H9 (cell line): ENCODE measurements at regions not wholly inside any gene's neighbourhood (a gene's known extent, or its start where the extent isn't known, plus 50 kb on each side); places are given as distances from the start of the nearest gene placed in this dataset.

ENCODE experiments used
- DNase-seq: peaks from one replicate; pipeline ENCODE4 v3.0.0-alpha.2; 2017
- H2AFZ ChIP-seq: one replicate; pipeline ENCODE4 v1.6.1; 2013; ENCODE audit warnings: mild to moderate bottlenecking, low read length, control low read depth, moderate library complexity
- H2AK5ac ChIP-seq: 2 replicates; pipeline ENCODE4 v1.6.1; 2013; ENCODE audit warnings: low read length, control low read depth, mixed read lengths; ENCODE audit not compliant: insufficient read length
- H2BK120ac ChIP-seq: one replicate; pipeline ENCODE4 v1.6.1; 2013; ENCODE audit warnings: low read depth, mild to moderate bottlenecking, low read length, control low read depth, inconsistent platforms; ENCODE audit not compliant: poor library complexity, severe bottlenecking
- H2BK12ac ChIP-seq: 2 replicates; pipeline ENCODE4 v1.6.1; 2013; ENCODE audit warnings: low read length, control low read depth, mixed read lengths, low read depth; ENCODE audit not compliant: insufficient read length
- H2BK15ac ChIP-seq: 2 replicates; pipeline ENCODE4 v1.6.1; 2013; ENCODE audit warnings: low read depth, low read length, control low read depth
- H2BK20ac ChIP-seq: one replicate; pipeline ENCODE4 v1.6.1; 2013; ENCODE audit warnings: low read depth, mild to moderate bottlenecking, low read length, control low read depth, inconsistent platforms; ENCODE audit not compliant: poor library complexity, severe bottlenecking
- H2BK5ac ChIP-seq: 2 replicates; pipeline ENCODE4 v1.6.1; 2013; ENCODE audit warnings: low read length, control low read depth, mixed read lengths; ENCODE audit not compliant: insufficient read length
- H3K14ac ChIP-seq: 2 replicates; pipeline ENCODE4 v1.6.1; 2013; ENCODE audit warnings: low read length, control low read depth; ENCODE audit not compliant: insufficient read depth
- H3K18ac ChIP-seq: 2 replicates; pipeline ENCODE4 v1.6.1; 2013; ENCODE audit warnings: low read depth, mild to moderate bottlenecking, mixed read lengths, low read length, control low read depth; ENCODE audit not compliant: insufficient read length
- H3K23ac ChIP-seq: 2 replicates; pipeline ENCODE4 v1.6.1; 2013; ENCODE audit warnings: low read length, control low read depth, mixed read lengths, low read depth; ENCODE audit not compliant: insufficient read length
- H3K23me2 ChIP-seq: 2 replicates; pipeline ENCODE4 v1.6.1; 2013; ENCODE audit warnings: low read depth, mild to moderate bottlenecking, mixed read lengths, low read length, control low read depth; ENCODE audit not compliant: insufficient read length, poor library complexity, severe bottlenecking
- H3K27ac ChIP-seq: 2 replicates; pipeline ENCODE4 v1.5.1; 2013; ENCODE audit warnings: low read length, control low read depth, mixed read lengths, low read depth; ENCODE audit not compliant: insufficient read length
- H3K27me3 ChIP-seq: 2 replicates; pipeline ENCODE4 v1.6.1; 2013; ENCODE audit warnings: low read length, control low read depth, inconsistent platforms; ENCODE audit not compliant: insufficient read depth
- H3K4ac ChIP-seq: 2 replicates; pipeline ENCODE4 v1.6.1; 2013; ENCODE audit warnings: low read depth, mild to moderate bottlenecking, control low read depth, inconsistent platforms, low read length, moderate library complexity
- H3K4me1 ChIP-seq: 2 replicates; pipeline ENCODE4 v1.6.1; 2013; ENCODE audit warnings: low read length, control low read depth, inconsistent platforms; ENCODE audit not compliant: insufficient read depth
- H3K4me2 ChIP-seq: 2 replicates; pipeline ENCODE4 v1.6.1; 2013; ENCODE audit warnings: low read length, control low read depth, mixed read lengths; ENCODE audit not compliant: insufficient read length, insufficient read depth
- H3K56ac ChIP-seq: 2 replicates; pipeline ENCODE4 v1.6.1; 2013; ENCODE audit warnings: low read depth, mild to moderate bottlenecking, mixed read lengths, low read length, control low read depth; ENCODE audit not compliant: insufficient read length
- H3K79me1 ChIP-seq: 2 replicates; pipeline ENCODE4 v1.6.1; 2013; ENCODE audit warnings: low read depth, mild to moderate bottlenecking, moderate library complexity, low read length, control low read depth, inconsistent platforms; ENCODE audit not compliant: insufficient read depth, poor library complexity, severe bottlenecking
- H3K79me2 ChIP-seq: 2 replicates; pipeline ENCODE4 v1.6.1; 2013; ENCODE audit warnings: low read length, control low read depth, inconsistent platforms; ENCODE audit not compliant: insufficient read depth
- H3K9ac ChIP-seq: 2 replicates; pipeline ENCODE4 v1.6.1; 2013; ENCODE audit warnings: low read length, control low read depth, mixed read lengths; ENCODE audit not compliant: insufficient read length; ENCODE audit errors: extremely low read depth
- H3K9me3 ChIP-seq: one replicate; pipeline ENCODE4 v1.6.1; 2013; ENCODE audit warnings: low read depth, low read length, inconsistent platforms; ENCODE audit not compliant: control insufficient read depth
- H3T11ph ChIP-seq: one replicate; pipeline ENCODE4 v1.6.1; 2013; ENCODE audit warnings: mild to moderate bottlenecking, low read length, control low read depth, inconsistent platforms
- H4K20me1 ChIP-seq: one replicate; pipeline ENCODE4 v1.6.1; 2013; ENCODE audit not compliant: control insufficient read depth, insufficient read length, insufficient read depth
- H4K5ac ChIP-seq: 2 replicates; pipeline ENCODE4 v1.6.1; 2013; ENCODE audit warnings: low read depth, mild to moderate bottlenecking, mixed read lengths, low read length, control low read depth; ENCODE audit not compliant: insufficient read length
- H4K8ac ChIP-seq: replicated peaks from 2 replicates; pipeline ENCODE4 v1.6.1; 2013; ENCODE audit warnings: low read length, control low read depth, mixed read lengths, low read depth; ENCODE audit not compliant: insufficient read length
- H4K91ac ChIP-seq: 2 replicates; pipeline ENCODE4 v1.6.1; 2013; ENCODE audit warnings: low read depth, mild to moderate bottlenecking, moderate library complexity, mixed read lengths, low read length, control low read depth; ENCODE audit not compliant: insufficient read length
- H3K27ac Mint-ChIP-seq, 3 experiments: 2 replicates in 2 of 3; 3 replicates in 1 of 3; pipeline ENCODE4 v1.8.0; 2020 to 2021; ENCODE audit warnings: mixed read lengths in 3 of 3, mild to moderate bottlenecking in 1 of 3, moderate library complexity in 1 of 3
- H3K27me3 Mint-ChIP-seq: 2 replicates; pipeline ENCODE4 v1.8.0; 2021; ENCODE audit warnings: low read depth, mild to moderate bottlenecking, moderate library complexity, mixed read lengths
- H3K36me3 Mint-ChIP-seq, 3 experiments: 2 replicates in 2 of 3; 3 replicates in 1 of 3; pipeline ENCODE4 v1.8.0; 2020 to 2021; ENCODE audit warnings: low read depth in 3 of 3, mixed read lengths in 3 of 3; ENCODE audit not compliant: insufficient read depth in 1 of 3
- H3K4me1 Mint-ChIP-seq, 2 experiments: 2 replicates each; pipeline ENCODE4 v1.8.0; 2020; ENCODE audit warnings: mixed read lengths in 2 of 2
- H3K4me3 Mint-ChIP-seq, 2 experiments: 2 replicates in 1 of 2; 3 replicates in 1 of 2; pipeline ENCODE4 v1.8.0; 2020 to 2021; ENCODE audit warnings: mild to moderate bottlenecking in 2 of 2, mixed read lengths in 2 of 2, moderate library complexity in 1 of 2
- H3K9me3 Mint-ChIP-seq, 2 experiments: 2 replicates in 1 of 2; 3 replicates in 1 of 2; pipeline ENCODE4 v1.8.0; 2020; ENCODE audit warnings: mild to moderate bottlenecking in 2 of 2, mixed read lengths in 2 of 2, moderate library complexity in 1 of 2
- WGBS: extraction: QIAGEN DNeasy Blood & Tissue Kit; methylation state at CpG from one replicate; pipeline ENCODE4 v1.1.7; 2013; ENCODE audit warnings: missing lambda C conversion rate, low lambda C conversion rate, mixed read lengths; ENCODE audit not compliant: insufficient read length; ENCODE audit errors: extremely low coverage; 5-methylcytosine and 5-hydroxymethylcytosine counted together
- TF ChIP-seq, protein P1 (sequence below): fragments of 200-600 bp; sonication (generic); conservative IDR thresholded peaks from 3 replicates; pipeline ENCODE4 v1.8.0; 2021; ENCODE audit warnings: antibody characterized with exemption, mild to moderate bottlenecking

DNA sequence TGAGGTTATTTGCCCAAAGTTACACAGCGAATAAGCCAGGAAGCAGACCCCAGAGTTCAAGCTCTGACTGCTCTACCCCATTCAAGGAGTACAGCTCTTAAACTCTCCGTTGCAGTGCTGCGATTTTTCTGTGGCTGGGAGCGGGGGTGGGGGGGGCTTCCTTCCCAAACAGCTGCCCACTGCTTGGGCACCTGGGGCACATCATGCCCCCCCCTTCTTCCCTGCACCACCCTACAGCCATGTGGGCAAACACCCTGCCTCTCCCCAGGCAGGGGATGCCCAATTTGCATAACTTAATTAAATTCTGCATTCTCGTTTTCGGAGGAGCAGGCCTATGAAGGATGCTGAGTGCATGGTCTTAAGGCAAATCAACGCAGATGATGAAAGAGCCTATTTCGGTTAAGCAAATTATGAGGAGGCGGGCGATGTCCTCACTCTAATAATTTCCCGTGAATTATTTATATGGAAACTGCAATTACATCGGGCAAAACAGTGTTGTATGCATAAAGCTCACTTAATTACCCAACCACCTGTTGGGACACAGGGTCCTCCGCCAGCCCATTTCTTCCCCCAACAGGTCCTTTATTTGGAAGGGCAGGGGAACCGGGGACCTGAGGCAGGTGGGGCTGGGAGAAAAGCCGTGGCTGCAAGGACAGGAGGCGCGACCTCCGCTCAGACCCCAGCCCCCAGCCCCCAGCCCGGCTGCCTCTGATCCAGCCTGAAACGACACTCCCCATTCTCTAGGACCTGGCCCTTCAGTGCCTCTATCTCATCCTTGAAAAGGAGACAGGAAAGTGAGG, 610.5 kb downstream of the BUD13 start:
- Mint-ChIP-seq H3K4me3 (no peak overlapping the region; a peak in 1 of 5 replicates), H3K27ac (no peak overlapping the region), H3K4me1 (peaks cover 4 to 20% of the 10 kb centered on the region in 2 experiments), H3K36me3 (no peaks in the 10 kb centered on the region), H3K9me3 (no peaks in the 10 kb centered on the region), H3K27me3 (no peaks in the 10 kb centered on the region; the same call in 1 of the 2 replicates)
- Histone ChIP-seq H2BK12ac (peak overlapping the region; percentile 47), H4K5ac (no peak overlapping the region), H2AFZ (no peak overlapping the region), H2BK120ac (peak overlapping the region; percentile 16), H2BK15ac (no peak overlapping the region), H2BK5ac (no peak overlapping the region), H2AK5ac (no peak overlapping the region), H3K14ac (peak overlapping the region; percentile 45; the same call in 1 of the 2 replicates), H3K9ac (no peak overlapping the region), H4K20me1 (no peaks in the 10 kb centered on the region), H3K9me3 (no peaks in the 10 kb centered on the region), H2BK20ac (no peak overlapping the region), H3K79me1 (no peaks in the 10 kb centered on the region), H4K8ac (no peak overlapping the region), H3K4me1 (no peaks in the 10 kb centered on the region), H3K27me3 (no peaks in the 10 kb centered on the region), H3K56ac (no peak overlapping the region), H3K79me2 (no peaks in the 10 kb centered on the region), H3K18ac (peak overlapping the region; percentile 57), H3K27ac (no peak overlapping the region), H3K23ac (no peak overlapping the region), H3K4ac (no peak overlapping the region; the same call in 1 of the 2 replicates), H4K91ac (peak overlapping the region; percentile 51), H3T11ph (no peak overlapping the region), H3K4me2 (no peak overlapping the region), H3K23me2 (no peaks in the 10 kb centered on the region)
- WGBS: no CpG with 5 or more reads among the region's 20 CpGs
- DNase-seq: no peak
- TF ChIP-seq, protein P1, sequence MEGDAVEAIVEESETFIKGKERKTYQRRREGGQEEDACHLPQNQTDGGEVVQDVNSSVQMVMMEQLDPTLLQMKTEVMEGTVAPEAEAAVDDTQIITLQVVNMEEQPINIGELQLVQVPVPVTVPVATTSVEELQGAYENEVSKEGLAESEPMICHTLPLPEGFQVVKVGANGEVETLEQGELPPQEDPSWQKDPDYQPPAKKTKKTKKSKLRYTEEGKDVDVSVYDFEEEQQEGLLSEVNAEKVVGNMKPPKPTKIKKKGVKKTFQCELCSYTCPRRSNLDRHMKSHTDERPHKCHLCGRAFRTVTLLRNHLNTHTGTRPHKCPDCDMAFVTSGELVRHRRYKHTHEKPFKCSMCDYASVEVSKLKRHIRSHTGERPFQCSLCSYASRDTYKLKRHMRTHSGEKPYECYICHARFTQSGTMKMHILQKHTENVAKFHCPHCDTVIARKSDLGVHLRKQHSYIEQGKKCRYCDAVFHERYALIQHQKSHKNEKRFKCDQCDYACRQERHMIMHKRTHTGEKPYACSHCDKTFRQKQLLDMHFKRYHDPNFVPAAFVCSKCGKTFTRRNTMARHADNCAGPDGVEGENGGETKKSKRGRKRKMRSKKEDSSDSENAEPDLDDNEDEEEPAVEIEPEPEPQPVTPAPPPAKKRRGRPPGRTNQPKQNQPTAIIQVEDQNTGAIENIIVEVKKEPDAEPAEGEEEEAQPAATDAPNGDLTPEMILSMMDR: no peak
